GM12878 (cell line): ENCODE measurements at regions not wholly inside any gene's neighbourhood (a gene's known extent, or its start where the extent isn't known, plus 50 kb on each side); places are given as distances from the start of the nearest gene placed in this dataset.

ENCODE experiments used
- FOXK2 ChIP-seq: fragments of 450-650 bp; IDR thresholded peaks from 2 replicates; pipeline ENCODE4 v1.6.1; 2017; ENCODE audit warnings: mild to moderate bottlenecking, moderate library complexity
- MYB ChIP-seq: fragments of 150-350 bp; IDR thresholded peaks from 2 replicates; pipeline ENCODE4 v1.6.1; 2014; ENCODE audit warnings: mild to moderate bottlenecking, low read depth, low read length, borderline replicate concordance
- POLR2A ChIP-seq: IDR thresholded peaks from 2 replicates; pipeline ENCODE4 v1.6.1; 2011; ENCODE audit warnings: low read depth, mild to moderate bottlenecking, low read length
- POLR2AphosphoS2 ChIP-seq: IDR thresholded peaks from 2 replicates; pipeline ENCODE4 v1.6.1; 2011; ENCODE audit warnings: low read depth, mild to moderate bottlenecking, low read length, improper control_type of control experiment, moderate library complexity
- TCF12 ChIP-seq: IDR thresholded peaks from 2 replicates; pipeline ENCODE4 v1.6.1; 2011; ENCODE audit warnings: low read depth, mild to moderate bottlenecking, low read length
- ZNF274 ChIP-seq: IDR thresholded peaks from one replicate; pipeline ENCODE4 v1.8.0; 2011; ENCODE audit not compliant: insufficient read length, insufficient read depth
- TF ChIP-seq, protein P1 (sequence below), 3 experiments: IDR thresholded peaks in 2 of 3; conservative IDR thresholded peaks in 1 of 3; 2 replicates each; pipeline ENCODE4 v1.5.1; 2011; ENCODE audit warnings: low read depth in 3 of 3, low read length in 3 of 3, mild to moderate bottlenecking in 3 of 3, control low read depth in 2 of 3, moderate library complexity in 2 of 3, inconsistent platforms in 1 of 3, mixed read lengths in 1 of 3; ENCODE audit not compliant: control insufficient read depth in 2 of 3, insufficient read depth in 1 of 3; ENCODE audit errors: extremely low read depth in 1 of 3

DNA sequence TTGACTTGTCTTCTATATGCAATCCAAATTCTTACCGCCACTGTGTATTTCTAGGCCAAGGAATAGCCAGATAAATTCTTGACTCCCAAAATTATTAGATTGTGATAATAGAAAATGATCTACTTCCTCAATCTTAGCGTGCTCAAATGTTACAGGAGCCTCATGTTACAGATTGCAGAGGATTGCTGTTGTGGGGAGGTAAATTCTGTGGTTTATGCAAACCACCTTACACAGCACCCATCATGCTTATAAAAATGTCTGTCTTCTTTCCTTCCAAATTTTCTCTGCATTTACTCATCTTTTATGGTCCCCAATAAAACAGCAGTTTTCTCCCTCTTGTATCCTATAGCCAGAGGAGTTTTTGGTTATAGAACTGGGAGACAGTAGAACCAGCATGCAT lies 420.2 kb upstream of the ROBO1 start:
- TF ChIP-seq, protein P1, sequence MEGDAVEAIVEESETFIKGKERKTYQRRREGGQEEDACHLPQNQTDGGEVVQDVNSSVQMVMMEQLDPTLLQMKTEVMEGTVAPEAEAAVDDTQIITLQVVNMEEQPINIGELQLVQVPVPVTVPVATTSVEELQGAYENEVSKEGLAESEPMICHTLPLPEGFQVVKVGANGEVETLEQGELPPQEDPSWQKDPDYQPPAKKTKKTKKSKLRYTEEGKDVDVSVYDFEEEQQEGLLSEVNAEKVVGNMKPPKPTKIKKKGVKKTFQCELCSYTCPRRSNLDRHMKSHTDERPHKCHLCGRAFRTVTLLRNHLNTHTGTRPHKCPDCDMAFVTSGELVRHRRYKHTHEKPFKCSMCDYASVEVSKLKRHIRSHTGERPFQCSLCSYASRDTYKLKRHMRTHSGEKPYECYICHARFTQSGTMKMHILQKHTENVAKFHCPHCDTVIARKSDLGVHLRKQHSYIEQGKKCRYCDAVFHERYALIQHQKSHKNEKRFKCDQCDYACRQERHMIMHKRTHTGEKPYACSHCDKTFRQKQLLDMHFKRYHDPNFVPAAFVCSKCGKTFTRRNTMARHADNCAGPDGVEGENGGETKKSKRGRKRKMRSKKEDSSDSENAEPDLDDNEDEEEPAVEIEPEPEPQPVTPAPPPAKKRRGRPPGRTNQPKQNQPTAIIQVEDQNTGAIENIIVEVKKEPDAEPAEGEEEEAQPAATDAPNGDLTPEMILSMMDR (IDR thresholded peaks at IDR 0.05 in 2 of 3, conservative IDR thresholded peaks at IDR 0.05 in 1 of 3; ENCODE audit: control insufficient read depth in 2 of 3, extremely low read depth in 1 of 3, insufficient read depth in 1 of 3, low read depth in 3 of 3, low read length in 3 of 3), result no peak
- TF ChIP-seq FOXK2, result no peak
- no peak for TF ChIP-seq MYB
- TF ChIP-seq ZNF274, result no peak
- TF ChIP-seq POLR2A, result no peak
- TF ChIP-seq POLR2AphosphoS2, result no peak
- TF ChIP-seq TCF12, result no peak
